DMS53 (cell line): ENCODE measurements at regions not wholly inside any gene's neighbourhood (a gene's known extent, or its start where the extent isn't known, plus 50 kb on each side); places are given as distances from the start of the nearest gene placed in this dataset.

Experiments
- DNase-seq: peaks from one replicate; lab custom pipeline; 2025; lab: John Stamatoyannopoulos, UW

DNA sequence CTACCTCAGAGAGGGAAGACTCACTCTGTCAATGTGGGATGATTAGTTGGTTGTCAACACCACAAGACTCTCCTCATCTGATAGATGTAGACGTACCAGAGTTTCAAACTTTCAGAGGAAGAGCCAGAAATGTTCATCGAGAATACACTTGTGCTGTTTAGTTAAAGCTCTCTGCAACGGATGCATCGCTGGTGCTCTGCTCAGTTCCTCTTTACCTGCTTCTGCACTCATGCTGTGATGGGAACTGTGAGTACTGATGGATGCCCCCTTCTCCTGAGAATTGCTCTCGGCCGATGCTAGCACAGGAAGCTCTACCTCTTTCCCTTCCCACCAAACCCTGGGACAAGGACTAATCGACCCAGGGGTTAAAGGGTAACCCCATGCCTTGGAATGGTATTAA is 51.8 kb upstream of the CCDC54 start:
- DNase-seq = no peak
